ENCODE measurements at regions not wholly inside any gene's neighbourhood (a gene's known extent, or its start where the extent isn't known, plus 50 kb on each side); places are given as distances from the start of the nearest gene placed in this dataset.

- no peak for DNase-seq
These were observed 78.0 kb upstream of the CTLA4 start for GRCh38 chr2:203789618-203790017.

GRCh38 chr2:203790134-203790852 is 77.3 kb upstream of the CTLA4 start:
- no peak for DNase-seq

- no peak for DNase-seq
These were observed 71.1 kb upstream of the CTLA4 start for GRCh38 chr2:203796248-203797010.

GRCh38 chr2:203797276-203797675 is 70.3 kb upstream of the CTLA4 start:
- no peak for DNase-seq

GRCh38 chr2:203797712-203798111 is 69.9 kb upstream of the CTLA4 start:
- no peak for DNase-seq

GRCh38 chr2:203798296-203799087 is 69.1 kb upstream of the CTLA4 start:
- no peak for DNase-seq

GRCh38 chr2:203799908-203800307 is 67.7 kb upstream of the CTLA4 start:
- peak; percentile 22 for DNase-seq

GRCh38 chr2:203800783-203801182 is 66.8 kb upstream of the CTLA4 start:
- DNase-seq, result no peak

GRCh38 chr2:203802342-203803052 is 65.1 kb upstream of the CTLA4 start:
- DNase-seq, result peak; percentile 50

- DNase-seq, result no peak
These were observed 64.5 kb upstream of the CTLA4 start for GRCh38 chr2:203803053-203803429.

- peak; percentile 16 for DNase-seq
These were observed 63.5 kb upstream of the CTLA4 start for GRCh38 chr2:203804070-203804469.

- no peak for DNase-seq
These were observed 62.6 kb upstream of the CTLA4 start for GRCh38 chr2:203804764-203805485.

- no peak for DNase-seq
These were observed 62.1 kb upstream of the CTLA4 start for GRCh38 chr2:203805486-203805838.

- no peak for DNase-seq
These were observed 60.8 kb upstream of the CTLA4 start for GRCh38 chr2:203806761-203807160.

GRCh38 chr2:203808046-203808750 is 59.4 kb upstream of the CTLA4 start:
- DNase-seq, result no peak

GRCh38 chr2:203809084-203809521 is 58.5 kb upstream of the CTLA4 start:
- DNase-seq, result no peak

GRCh38 chr2:203809991-203810510 is 57.5 kb upstream of the CTLA4 start:
- no peak for DNase-seq

GRCh38 chr2:203811491-203812221 is 55.9 kb upstream of the CTLA4 start:
- peak; percentile 69 for DNase-seq

GRCh38 chr2:203812294-203813221 is 55.0 kb upstream of the CTLA4 start:
- no peak for DNase-seq

GRCh38 chr2:203813684-203814083 is 53.9 kb upstream of the CTLA4 start:
- no peak for DNase-seq
